ENCODE measurements at regions not wholly inside any gene's neighbourhood (a gene's known extent, or its start where the extent isn't known, plus 50 kb on each side); places are given as distances from the start of the nearest gene placed in this dataset.

- TF ChIP-seq, protein P1, sequence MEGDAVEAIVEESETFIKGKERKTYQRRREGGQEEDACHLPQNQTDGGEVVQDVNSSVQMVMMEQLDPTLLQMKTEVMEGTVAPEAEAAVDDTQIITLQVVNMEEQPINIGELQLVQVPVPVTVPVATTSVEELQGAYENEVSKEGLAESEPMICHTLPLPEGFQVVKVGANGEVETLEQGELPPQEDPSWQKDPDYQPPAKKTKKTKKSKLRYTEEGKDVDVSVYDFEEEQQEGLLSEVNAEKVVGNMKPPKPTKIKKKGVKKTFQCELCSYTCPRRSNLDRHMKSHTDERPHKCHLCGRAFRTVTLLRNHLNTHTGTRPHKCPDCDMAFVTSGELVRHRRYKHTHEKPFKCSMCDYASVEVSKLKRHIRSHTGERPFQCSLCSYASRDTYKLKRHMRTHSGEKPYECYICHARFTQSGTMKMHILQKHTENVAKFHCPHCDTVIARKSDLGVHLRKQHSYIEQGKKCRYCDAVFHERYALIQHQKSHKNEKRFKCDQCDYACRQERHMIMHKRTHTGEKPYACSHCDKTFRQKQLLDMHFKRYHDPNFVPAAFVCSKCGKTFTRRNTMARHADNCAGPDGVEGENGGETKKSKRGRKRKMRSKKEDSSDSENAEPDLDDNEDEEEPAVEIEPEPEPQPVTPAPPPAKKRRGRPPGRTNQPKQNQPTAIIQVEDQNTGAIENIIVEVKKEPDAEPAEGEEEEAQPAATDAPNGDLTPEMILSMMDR (IDR thresholded peaks at IDR 0.05; ENCODE audit: low read length) = peak; percentile 28; the same call in 1 of the 2 replicates
- TF ChIP-seq EZH2 (optimal IDR thresholded peaks at IDR 0.05; ENCODE audit: low read depth, low read length) = no peak
Measured at GRCh38 chrX:131729295-131729694, 185.4 kb downstream of the OR13H1 start.
